Liver (tissue), 8 donors: ENCODE measurements at regions not wholly inside any gene's neighbourhood (a gene's known extent, or its start where the extent isn't known, plus 50 kb on each side); places are given as distances from the start of the nearest gene placed in this dataset.
A peak's percentile ranks its signal among the peaks of the same experiment; 100 is the strongest.

Experiments
- DNase-seq: peaks from one replicate; pipeline ENCODE4 v3.0.0-alpha.2; 2017; ENCODE audit warnings: low spot score
- H3K27ac ChIP-seq, 2 donors: one replicate each; pipeline ENCODE4 v1.7.0; 2013; ENCODE audit warnings: inconsistent platforms in 2 of 2, low read length in 2 of 2, control low read depth in 1 of 2, low read depth in 1 of 2, mild to moderate bottlenecking in 1 of 2
- H3K27me3 ChIP-seq, 4 donors: one replicate each; pipeline versions ENCODE4 v1.6.1 to v1.7.0; 2013; ENCODE audit warnings: low read length in 3 of 4, inconsistent platforms in 1 of 4, mild to moderate bottlenecking in 1 of 4, moderate library complexity in 1 of 4; ENCODE audit not compliant: control insufficient read depth in 4 of 4, insufficient read depth in 4 of 4
- H3K36me3 ChIP-seq, 4 donors: one replicate each; pipeline versions ENCODE4 v1.6.1 to v1.7.0; 2013; ENCODE audit warnings: low read length in 3 of 4, mild to moderate bottlenecking in 3 of 4, low read depth in 1 of 4, moderate library complexity in 1 of 4; ENCODE audit not compliant: control insufficient read depth in 4 of 4, insufficient read depth in 3 of 4
- H3K4me1 ChIP-seq, 4 donors: one replicate each; pipeline versions ENCODE4 v1.6.1 to v1.7.0; 2013; ENCODE audit warnings: low read length in 3 of 4, mild to moderate bottlenecking in 3 of 4, moderate library complexity in 1 of 4; ENCODE audit not compliant: control insufficient read depth in 4 of 4, insufficient read depth in 4 of 4
- H3K4me3 ChIP-seq, 3 donors: one replicate each; pipeline versions ENCODE4 v1.6.1 to v1.7.0; 2013; ENCODE audit warnings: low read length in 3 of 3, control low read depth in 1 of 3, low read depth in 1 of 3, mild to moderate bottlenecking in 1 of 3
- H3K9ac ChIP-seq, 2 donors: one replicate each; pipeline ENCODE4 v1.7.0; 2013; ENCODE audit warnings: low read length in 2 of 2, mild to moderate bottlenecking in 2 of 2, moderate library complexity in 2 of 2, control low read depth in 1 of 2, low read depth in 1 of 2
- H3K9me3 ChIP-seq, 4 donors: one replicate each; pipeline versions ENCODE4 v1.6.1 to v1.7.0; 2013; ENCODE audit warnings: low read length in 3 of 4; ENCODE audit not compliant: control insufficient read depth in 4 of 4
- CTCF ChIP-seq: fragments of 150-350 bp; IDR thresholded peaks from 2 replicates; pipeline ENCODE4 v1.5.1; 2017; ENCODE audit warnings: improper control_type of control experiment, low read depth, low read length; ENCODE audit not compliant: missing input control
- FOXA1 ChIP-seq: IDR thresholded peaks from 2 replicates; pipeline ENCODE4 v1.6.1; 2016; ENCODE audit warnings: antibody characterized with exemption
- GABPA ChIP-seq, 2 donors: IDR thresholded peaks in 1 of 2; conservative IDR thresholded peaks in 1 of 2; 2 replicates each; pipeline ENCODE4 v1.6.1; 2016; ENCODE audit warnings: antibody characterized with exemption in 2 of 2, mild to moderate bottlenecking in 1 of 2, moderate library complexity in 1 of 2
- HNF4A ChIP-seq, 2 donors: conservative IDR thresholded peaks; 2 replicates each; pipeline ENCODE4 v1.6.1; 2016; ENCODE audit warnings: antibody characterized with exemption in 2 of 2, mild to moderate bottlenecking in 2 of 2
- NR2F2 ChIP-seq: IDR thresholded peaks from 2 replicates; pipeline ENCODE4 v1.6.1; 2016; ENCODE audit warnings: antibody characterized with exemption
- REST ChIP-seq: IDR thresholded peaks from 2 replicates; pipeline ENCODE4 v1.6.1; 2016; ENCODE audit warnings: antibody characterized with exemption, mild to moderate bottlenecking
- RXRA ChIP-seq, 2 donors: IDR thresholded peaks; 2 replicates each; pipeline ENCODE4 v1.6.1; 2017 to 2018; ENCODE audit warnings: antibody characterized with exemption in 2 of 2, mild to moderate bottlenecking in 1 of 2
- SP1 ChIP-seq: IDR thresholded peaks from 2 replicates; pipeline ENCODE4 v1.6.1; 2018; ENCODE audit warnings: antibody characterized with exemption, mild to moderate bottlenecking
- TAF1 ChIP-seq: conservative IDR thresholded peaks from 2 replicates; pipeline ENCODE4 v1.6.1; 2016; ENCODE audit warnings: antibody characterized with exemption, mild to moderate bottlenecking
- YY1 ChIP-seq: IDR thresholded peaks from 2 replicates; pipeline ENCODE4 v1.6.1; 2016; ENCODE audit warnings: antibody characterized with exemption, mild to moderate bottlenecking
- WGBS: extraction: QIAGEN DNeasy Blood & Tissue Kit; methylation state at CpG from one replicate; pipeline ENCODE4 v1.1.7; 2013; 5-methylcytosine and 5-hydroxymethylcytosine counted together
- TF ChIP-seq, protein P1 (sequence below): IDR thresholded peaks from 2 replicates; pipeline ENCODE4 v1.6.1; 2016; ENCODE audit warnings: antibody characterized with exemption
- TF ChIP-seq, protein P2 (sequence below): IDR thresholded peaks from 2 replicates; pipeline ENCODE4 v1.6.1; 2016; ENCODE audit warnings: antibody characterized with exemption
- TF ChIP-seq, protein P3 (sequence below): IDR thresholded peaks from 2 replicates; pipeline ENCODE4 v1.6.1; 2016; ENCODE audit warnings: antibody characterized with exemption
- donor health status: healthy.
- donor health status: healthy.
- donor health status: healthy.
- donor health status: healthy.
- donor health status: healthy.

DNA sequence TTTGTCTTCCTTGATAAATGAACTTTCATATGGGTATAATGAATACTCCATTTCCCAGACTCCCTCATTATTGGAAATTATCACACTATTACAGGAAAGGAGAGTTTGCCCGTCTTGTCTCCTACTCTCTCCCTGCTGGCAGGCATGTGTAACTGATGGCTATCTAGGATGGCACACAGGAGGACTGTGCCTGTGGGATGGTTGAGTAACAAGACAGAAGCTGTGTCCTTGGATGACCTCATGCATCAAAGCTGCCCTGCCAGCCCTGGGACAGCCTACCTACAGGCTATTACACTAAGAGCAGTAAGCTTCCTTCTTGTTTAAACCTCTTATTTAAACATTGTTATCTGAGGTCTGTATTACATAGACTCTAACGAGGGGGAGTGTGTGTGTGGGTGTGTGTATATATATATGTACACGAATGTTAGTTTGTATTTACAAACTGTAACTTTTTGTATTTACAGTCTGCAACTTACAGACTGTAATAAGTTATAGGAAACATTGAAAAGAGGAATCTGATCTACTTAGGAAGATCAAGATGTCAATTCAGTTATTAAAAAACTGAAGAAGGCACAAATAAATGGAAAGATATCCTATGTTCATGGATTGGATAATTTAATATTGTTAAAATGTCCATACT, 247.6 kb upstream of the ACO1 start:
- 19% methylated on average over 3 of the region's 3 CpGs for WGBS
- H3K4me1 ChIP-seq, result no peaks in the 10 kb centered on the region
- TF ChIP-seq CTCF (peak; percentile 37), REST (no peak), RXRA (IDR thresholded peaks at IDR 0.05) (peak; percentile 42 to 87), HNF4A (conservative IDR thresholded peaks at IDR 0.05) (peak in 1 of 2 donors; percentile 38), FOXA1 (no peak), SP1 (no peak), YY1 (no peak)
- TF ChIP-seq, protein P1, sequence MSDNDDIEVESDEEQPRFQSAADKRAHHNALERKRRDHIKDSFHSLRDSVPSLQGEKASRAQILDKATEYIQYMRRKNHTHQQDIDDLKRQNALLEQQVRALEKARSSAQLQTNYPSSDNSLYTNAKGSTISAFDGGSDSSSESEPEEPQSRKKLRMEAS, result no peak
- no peak overlapping the region for H3K27ac ChIP-seq
- no peaks in the 10 kb centered on the region for H3K36me3 ChIP-seq
- DNase-seq, result no peak
- H3K9ac ChIP-seq, result no peak overlapping the region
- H3K4me3 ChIP-seq, result no peak overlapping the region
- no peaks in the 10 kb centered on the region for H3K27me3 ChIP-seq
- H3K9me3 ChIP-seq, result no peaks in the 10 kb centered on the region

DNA sequence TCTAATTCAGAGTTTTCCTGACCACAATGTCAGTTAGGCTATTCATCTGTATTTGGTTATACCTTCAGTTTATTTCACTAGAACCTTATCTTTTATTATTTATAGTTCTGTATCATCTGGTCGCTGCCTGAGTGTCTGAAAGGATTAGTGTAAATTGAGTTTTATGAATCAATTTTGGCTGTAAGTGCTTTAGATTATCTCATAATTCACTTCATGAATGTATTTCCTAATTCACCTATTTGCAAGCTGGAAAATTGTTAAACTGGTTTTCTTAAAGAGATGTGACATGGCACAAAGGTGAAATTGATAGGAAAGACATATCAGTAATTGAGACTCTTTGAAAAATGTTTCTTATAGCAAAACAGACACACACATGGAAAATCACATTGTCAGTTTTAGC, 242.4 kb upstream of the ACO1 start:
- TF ChIP-seq, protein P2, sequence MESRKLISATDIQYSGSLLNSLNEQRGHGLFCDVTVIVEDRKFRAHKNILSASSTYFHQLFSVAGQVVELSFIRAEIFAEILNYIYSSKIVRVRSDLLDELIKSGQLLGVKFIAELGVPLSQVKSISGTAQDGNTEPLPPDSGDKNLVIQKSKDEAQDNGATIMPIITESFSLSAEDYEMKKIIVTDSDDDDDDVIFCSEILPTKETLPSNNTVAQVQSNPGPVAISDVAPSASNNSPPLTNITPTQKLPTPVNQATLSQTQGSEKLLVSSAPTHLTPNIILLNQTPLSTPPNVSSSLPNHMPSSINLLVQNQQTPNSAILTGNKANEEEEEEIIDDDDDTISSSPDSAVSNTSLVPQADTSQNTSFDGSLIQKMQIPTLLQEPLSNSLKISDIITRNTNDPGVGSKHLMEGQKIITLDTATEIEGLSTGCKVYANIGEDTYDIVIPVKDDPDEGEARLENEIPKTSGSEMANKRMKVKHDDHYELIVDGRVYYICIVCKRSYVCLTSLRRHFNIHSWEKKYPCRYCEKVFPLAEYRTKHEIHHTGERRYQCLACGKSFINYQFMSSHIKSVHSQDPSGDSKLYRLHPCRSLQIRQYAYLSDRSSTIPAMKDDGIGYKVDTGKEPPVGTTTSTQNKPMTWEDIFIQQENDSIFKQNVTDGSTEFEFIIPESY, result no peak
- TF ChIP-seq YY1, result no peak
- no peak for TF ChIP-seq TAF1
- TF ChIP-seq, protein P3, sequence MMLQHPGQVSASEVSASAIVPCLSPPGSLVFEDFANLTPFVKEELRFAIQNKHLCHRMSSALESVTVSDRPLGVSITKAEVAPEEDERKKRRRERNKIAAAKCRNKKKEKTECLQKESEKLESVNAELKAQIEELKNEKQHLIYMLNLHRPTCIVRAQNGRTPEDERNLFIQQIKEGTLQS, result no peak
- TF ChIP-seq, protein P1, result no peak
- no peak for TF ChIP-seq GABPA (IDR thresholded peaks at IDR 0.05 in 1 of 2, conservative IDR thresholded peaks at IDR 0.05 in 1 of 2)
- no peak for TF ChIP-seq NR2F2
- H3K9ac ChIP-seq, result no peak overlapping the region
- no peak overlapping the region for H3K4me3 ChIP-seq
- no peaks in the 10 kb centered on the region for H3K9me3 ChIP-seq
- WGBS, result 63% methylated on average over 1 of the region's 1 CpG
- H3K27ac ChIP-seq, result no peak overlapping the region
- no peaks in the 10 kb centered on the region for H3K4me1 ChIP-seq
- H3K36me3 ChIP-seq, result no peaks in the 10 kb centered on the region
- H3K27me3 ChIP-seq, result no peaks in the 10 kb centered on the region
- DNase-seq, result no peak
